ENCODE measurements at regions not wholly inside any gene's neighbourhood (a gene's known extent, or its start where the extent isn't known, plus 50 kb on each side); places are given as distances from the start of the nearest gene placed in this dataset.

DNA sequence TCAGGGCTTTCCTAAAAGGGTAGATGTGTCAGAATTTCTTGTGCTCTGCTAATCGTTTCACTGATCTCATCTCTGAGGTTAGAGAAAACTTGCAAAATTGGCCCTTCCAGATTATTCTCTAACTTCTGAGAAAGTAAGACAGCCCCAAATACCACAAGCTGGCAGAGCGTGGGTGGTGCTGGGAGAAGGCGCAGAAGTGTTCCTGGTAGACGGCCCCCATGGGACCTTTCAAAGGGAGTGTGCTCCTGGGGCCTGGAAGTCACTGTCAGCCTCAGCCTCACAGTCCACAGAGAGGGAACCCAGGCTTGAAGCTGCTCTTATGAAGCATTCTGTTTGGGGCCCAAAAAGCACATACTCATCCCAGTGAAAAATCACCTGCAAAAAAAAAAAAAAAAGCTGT is 86.5 kb upstream of the PFN2 start:
- no peak for DNase-seq

DNA sequence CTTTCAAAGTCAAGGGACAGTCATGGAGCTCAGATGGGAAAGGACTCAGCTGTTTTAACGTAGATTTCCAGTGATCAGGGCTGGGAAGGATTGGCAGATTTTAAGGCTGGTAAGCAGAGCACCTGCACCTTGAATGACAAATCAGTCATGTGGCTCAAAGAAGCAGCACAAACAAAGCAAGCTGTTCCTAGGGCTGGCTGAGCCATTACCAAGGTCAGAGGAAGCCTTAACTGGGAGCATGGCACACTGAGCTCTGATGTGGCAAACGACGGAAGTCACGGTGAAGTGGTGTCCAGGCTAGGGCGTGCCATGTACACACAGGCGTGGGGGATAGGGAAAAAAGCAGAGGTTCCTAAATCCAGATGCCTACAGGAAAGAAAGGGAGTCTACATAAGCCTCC is 84.6 kb upstream of the PFN2 start:
- no peak for DNase-seq

DNA sequence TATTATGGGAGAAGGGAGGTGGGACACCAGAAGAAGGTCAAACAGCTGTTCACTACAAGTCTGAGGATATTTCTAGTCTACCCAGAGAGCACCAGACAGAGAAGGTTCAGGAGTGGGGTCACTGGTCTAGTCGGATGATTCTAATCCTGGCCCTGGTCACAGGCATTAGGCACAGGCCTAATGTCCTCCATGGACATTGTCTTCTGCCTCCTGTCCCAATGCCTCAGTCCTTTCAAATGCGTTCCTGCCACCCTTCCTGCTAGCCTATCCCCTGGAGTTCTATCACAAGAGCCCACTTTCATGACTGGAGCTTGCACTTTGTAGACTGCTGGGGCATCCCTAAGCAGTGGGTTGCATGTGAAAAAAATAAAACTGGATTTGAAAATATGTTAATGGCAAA is 83.9 kb upstream of the PFN2 start:
- DNase-seq, result no peak

GRCh38 chr3:150050510-150050909 is 79.8 kb upstream of the PFN2 start:
- DNase-seq, result no peak

- no peak for DNase-seq
Observed at GRCh38 chr3:150049317-150049716, 78.6 kb upstream of the PFN2 start.

DNA sequence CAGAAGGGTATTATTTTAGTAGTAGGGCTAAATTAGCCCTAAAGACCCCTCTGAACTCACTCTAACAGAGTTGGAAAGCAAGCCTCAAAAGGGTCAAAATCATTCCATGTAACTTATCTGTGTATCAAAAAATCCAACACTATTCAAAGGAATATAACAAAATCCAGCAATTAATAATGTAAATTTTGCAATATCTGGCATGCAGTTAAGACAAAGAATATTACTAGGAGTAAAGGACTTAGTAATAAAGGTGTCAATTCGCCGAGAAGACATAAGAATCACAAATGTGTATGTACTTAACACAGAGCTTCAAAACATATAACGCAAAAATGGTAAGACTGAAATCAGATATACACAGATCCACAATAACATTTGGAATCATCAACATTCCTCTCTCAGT is 71.2 kb upstream of the PFN2 start:
- DNase-seq, result no peak

DNA sequence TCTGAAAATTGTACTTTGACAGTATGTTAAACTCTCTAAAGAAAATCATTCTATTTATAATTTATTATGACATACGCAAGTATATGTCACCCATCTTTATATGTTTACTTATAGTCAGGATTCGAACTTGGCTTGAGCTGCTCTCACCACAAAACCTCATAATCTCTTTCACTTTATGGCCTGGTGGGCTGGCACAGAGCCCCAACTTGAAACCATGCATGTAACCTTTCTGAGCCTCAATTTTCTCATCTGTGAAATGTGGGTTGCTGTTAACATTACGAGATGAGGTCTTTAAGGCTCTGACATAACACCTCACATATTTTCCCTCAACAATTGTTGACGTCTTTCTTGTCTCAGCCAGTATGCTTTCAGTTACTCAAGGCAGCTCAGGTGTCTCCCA is 69.4 kb upstream of the PFN2 start:
- DNase-seq, result no peak

- DNase-seq, result no peak
Observed at GRCh38 chr3:150038830-150039229, 68.1 kb upstream of the PFN2 start.

GRCh38 chr3:150036780-150037179 is 66.1 kb upstream of the PFN2 start:
- no peak for DNase-seq

DNA sequence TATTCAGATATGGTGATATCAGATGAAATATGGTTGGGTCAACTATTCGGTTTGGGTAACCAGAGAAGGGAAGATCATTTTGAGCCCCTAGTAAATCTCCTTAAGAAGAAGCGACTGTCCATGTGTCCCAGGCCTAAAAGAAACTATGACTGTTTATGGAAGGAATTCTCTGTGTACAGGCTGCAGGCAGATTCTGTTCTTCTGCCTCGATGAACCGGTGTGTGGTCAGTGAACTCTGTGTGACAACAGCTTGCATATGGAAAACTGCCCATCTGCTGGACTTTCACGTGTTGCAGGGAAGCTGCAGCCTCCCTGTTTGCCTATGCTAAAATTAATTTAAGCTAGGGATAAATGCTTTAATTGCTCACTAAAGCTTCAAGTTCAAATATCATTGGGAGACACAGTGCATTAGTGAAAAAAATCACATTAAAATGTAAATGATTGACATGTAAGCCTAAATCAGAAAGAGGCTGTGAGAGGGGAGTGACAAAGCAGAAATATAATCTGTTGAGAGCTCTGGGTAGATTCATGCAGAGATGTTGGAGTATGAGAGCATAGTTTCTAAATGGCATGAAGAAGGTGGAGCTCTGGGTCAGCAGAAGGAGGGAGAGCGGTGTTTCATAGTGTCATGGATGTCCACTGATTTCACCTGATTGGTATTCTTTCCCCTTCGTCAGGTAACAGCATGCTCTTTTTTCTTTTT is 65.4 kb upstream of the PFN2 start:
- no peak for DNase-seq

DNA sequence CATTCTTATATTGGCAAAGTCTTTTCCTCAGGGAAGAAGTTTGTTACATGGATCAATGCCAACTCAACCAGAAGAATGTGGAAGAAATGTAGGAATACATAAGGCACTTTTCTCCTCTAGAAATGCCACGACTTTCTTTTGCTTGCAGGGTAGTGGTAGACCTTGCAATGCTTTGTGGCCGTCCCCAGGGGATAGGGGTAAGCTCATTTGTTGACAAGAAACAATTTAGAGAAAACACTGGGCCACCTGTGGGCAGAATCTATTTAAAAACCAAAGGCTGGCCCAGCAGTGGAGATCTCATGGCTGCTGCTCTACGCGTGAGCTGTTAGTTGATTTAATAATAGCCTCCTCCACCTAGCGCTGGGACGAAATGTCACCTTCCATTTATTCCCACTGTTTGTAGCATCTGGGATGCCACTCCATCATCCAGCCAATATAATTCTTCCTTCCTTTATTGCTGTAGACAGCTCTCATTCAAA is 64.6 kb upstream of the PFN2 start:
- no peak for DNase-seq

DNA sequence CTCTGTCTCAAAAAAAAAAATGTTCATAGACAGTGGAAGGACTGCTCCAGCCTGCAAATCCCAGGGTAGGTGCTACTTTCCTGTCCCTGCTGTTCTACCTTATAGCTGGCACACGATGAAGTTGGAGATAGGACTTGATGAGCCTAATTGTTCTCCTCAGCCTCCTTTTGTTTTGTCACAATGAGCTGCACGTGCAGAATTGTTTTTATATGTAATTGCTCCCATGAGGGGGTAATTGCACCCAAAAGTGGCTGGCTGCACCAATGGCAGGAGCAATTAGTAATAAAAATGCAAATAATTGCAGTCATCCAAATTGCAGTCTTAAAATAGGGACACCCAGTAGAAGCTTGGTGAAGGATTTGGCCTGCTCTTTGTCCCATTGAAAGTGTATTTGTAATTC is 63.0 kb upstream of the PFN2 start:
- DNase-seq, result no peak

DNA sequence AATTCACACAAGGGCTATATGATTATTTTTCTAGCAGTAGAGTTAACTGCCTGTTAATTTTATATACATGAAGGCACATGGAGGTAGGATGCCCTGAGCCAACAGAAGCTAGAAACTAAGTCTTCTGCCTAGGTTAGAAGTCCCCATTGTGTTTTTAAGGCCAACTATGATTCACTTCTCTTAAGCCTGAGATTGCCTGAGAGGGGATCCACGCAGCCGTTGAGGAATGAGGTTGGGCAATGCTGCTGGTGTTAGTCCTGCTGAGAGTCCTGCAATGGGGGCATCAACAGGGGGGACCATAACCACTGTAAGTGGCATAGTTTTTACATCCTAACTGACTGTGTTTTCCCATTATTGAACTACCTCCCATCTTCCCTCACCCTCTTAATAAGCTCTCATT is 60.1 kb upstream of the PFN2 start:
- no peak for DNase-seq

- DNase-seq, result no peak
Observed at GRCh38 chr3:150023239-150023636, 52.5 kb upstream of the PFN2 start.

DNA sequence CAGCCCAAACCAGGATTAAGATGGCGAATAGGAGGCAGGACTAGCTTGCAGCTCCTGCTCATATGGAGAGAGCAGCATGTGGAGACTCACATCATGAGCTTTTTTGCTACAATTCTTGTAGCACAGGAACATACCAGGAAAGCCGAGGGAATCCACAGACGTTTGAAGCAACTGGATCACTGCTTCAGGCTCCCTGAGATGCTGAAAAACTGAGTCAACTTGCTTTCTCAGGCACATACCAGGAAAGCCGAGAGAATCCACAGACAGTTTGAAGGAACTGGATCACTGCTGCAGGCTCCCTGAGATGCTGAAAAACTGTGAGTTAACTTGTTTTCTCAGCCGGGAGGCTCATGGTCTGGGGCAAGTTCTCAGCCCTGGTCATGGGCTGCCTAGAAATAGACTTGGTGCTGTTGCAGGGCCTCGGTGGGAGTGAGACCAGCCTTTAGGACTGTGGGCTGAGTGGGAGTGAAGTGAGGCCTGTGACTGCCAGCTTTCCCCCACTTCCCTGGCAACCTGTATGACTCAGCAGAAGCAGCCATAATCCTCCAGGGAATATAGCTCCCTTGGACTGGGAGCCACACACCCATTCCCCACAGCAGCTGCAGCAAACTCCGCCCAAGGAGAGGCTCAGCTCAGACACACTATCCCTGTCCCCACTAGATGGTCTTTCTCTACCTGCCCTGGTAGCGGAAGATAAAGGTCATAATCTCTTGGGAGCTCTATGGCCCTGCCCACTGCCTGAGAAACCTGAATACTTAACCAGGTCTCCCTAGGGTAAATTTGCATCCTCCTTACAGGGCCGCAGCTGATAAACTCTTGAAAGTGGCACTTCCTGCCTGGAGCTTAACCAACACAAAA is 51.9 kb upstream of the PFN2 start:
- DNase-seq, result no peak

GRCh38 chr3:150020527-150020926 is 49.8 kb upstream of the PFN2 start:
- DNase-seq, result no peak

All from activated effector memory CD4-positive, alpha-beta T cell treated with anti-CD3 and anti-CD28 coated beads, Interleukin-2, amount 50 U/mL, for 16 hours (primary cell).